HG03442 (cell line): ENCODE measurements at regions not wholly inside any gene's neighbourhood (a gene's known extent, or its start where the extent isn't known, plus 50 kb on each side); places are given as distances from the start of the nearest gene placed in this dataset.
"Not testable (repeated sequence)": the region's sequence is repeated elsewhere in the genome, so short reads cannot be mapped to it uniquely, and the experiment has no call there.

ENCODE experiments used
- ATAC-seq: cut with Tn5 transposase; IDR thresholded peaks from one replicate; pipeline ENCODE4 v1.9.1; 2021; ENCODE audit warnings: mild to moderate bottlenecking, moderate library complexity; ENCODE audit not compliant: unreplicated experiment

GRCh38 chrY:20643055-20643454 is 67.5 kb downstream of the EIF1AY start:
- no peak for ATAC-seq

DNA sequence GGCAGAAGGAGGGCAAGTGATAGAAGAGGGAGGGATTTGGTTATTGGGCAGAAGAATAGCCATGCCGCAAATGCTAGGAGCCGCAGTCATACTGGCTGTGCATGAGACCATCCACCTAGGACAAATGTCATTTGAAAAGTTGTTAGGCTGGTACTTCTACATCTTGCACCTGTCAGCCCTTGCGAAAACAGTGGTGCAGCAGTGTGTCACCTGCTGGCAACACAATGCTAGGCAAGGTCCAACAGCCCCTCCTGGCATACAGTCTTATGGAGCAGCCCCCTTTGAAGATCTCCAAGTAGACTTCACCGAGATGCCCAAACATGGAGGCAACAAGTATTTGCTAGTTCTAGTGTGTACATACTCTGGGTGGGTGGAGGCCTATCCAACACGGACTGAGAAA is 72.7 kb downstream of the EIF1AY start:
- ATAC-seq = no peak

DNA sequence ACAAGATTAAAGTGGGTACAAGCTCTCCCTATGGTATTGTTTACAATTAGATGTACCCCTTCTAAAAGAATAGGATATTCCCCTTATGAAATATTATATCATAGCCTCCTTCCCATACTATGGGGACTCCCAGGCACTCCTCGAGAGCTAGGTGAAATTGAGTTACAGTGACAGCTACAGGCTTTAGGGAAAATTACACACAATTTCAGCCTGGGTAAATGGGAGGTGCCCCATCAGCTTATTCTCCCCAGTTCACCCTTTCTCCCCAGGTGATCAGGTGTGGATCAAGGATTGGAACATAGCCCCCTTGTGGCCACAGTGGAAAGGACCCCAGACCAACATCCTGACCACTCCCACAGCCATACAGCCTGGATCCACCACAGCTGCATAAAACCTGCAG is 73.3 kb downstream of the EIF1AY start:
- not testable (repeated sequence) for ATAC-seq

- ATAC-seq = no peak
Observed at GRCh38 chrY:20651481-20651880, 75.9 kb downstream of the EIF1AY start.

DNA sequence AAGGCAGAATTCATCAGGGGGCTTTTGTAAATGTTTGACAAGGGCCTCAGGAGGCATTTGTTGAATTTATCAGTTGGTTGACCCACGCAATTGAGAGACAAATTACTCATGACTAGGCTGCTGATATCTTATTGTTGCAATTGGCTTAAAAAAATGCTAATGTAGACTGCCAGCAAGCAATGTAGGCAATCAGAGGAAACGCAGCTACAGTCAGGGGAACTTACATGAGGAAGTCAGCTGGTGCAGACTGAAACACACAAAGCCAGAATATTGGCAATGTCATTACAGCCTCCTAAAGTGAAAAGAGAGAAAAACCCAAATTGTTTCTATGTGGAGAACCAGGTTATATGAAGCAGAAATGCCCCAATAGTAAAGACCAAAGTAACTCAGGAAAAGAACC is 83.9 kb downstream of the EIF1AY start:
- ATAC-seq = no peak

- ATAC-seq = no peak
Observed at GRCh38 chrY:20662204-20662603, 86.6 kb downstream of the EIF1AY start.

DNA sequence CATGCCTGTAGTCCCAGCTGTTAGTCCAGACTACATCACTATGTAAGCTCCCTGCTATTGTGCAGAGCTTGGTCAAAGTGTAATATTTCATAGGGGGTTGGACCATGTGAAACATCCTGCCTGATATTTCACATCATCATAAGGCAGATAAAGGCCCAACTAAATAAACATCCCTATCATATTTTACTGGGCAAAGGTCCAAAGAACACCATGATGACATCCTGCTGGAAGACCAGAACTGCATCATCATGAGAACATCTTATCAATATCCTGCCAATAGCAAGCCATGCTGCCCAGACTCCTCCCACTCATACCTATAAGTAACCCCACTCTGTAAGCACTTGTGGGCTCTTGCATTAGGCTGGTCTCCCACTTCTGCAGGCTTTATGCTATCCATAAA is 88.6 kb downstream of the EIF1AY start:
- no peak for ATAC-seq

DNA sequence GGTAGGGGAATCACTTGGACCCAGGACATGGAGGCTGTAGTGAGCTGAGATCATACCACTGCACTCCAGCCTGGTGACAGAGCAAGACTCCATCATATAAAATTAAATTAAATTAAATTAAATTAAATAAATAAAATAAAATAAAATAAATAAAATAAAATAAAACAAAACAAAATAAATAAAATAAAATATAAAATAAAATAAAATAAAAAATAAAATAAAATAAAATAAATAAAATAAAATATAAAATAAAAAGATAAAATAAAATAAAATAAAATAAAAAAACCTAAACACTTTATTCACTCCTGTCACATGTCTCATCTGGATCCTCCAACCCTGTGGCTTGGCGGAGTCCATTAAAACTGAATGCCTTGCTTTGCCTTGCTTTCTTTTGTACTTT is 89.8 kb downstream of the EIF1AY start:
- not testable (repeated sequence) for ATAC-seq

GRCh38 chrY:20681935-20682334 is 74.0 kb upstream of the RPS4Y2 start:
- ATAC-seq = no peak

DNA sequence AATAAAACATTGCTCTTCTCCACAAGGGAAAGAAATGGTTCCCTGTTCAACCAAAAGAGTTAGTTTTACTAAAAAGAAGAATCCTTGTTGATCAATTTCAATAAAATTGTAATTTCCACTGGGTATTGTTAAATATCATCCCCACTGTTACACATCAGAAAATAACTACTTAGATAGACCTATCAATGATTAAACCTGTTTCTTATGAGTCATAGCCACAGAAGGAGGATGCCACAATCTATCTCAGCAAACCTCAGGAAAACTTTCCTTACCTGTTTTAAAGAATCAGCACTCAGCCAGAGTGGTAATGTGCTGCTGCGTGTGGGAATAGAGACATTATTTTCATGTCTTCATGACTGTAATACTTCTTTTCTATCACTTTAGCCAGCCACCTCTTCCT is 72.5 kb upstream of the RPS4Y2 start:
- ATAC-seq = no peak

DNA sequence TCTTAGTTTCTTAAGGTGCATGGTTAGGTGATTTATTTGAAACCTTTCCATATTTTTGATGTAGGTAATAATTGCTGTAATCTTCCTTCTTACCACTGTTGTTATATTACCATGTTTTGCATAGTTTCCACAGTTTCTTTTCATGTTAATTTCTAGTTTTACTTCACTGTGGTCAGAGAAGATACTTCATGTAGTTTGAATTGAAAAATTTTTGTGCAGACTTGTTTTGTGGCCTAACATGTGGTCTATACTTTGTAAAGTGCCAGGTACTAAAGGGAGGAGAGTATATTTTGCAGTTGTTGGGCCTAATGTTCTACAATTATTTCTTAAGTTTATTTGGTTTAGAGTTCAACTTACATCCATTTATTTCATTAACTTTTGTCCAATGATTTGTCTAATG is 69.2 kb upstream of the RPS4Y2 start:
- ATAC-seq = peak; percentile 67
